ENCODE measurements at regions not wholly inside any gene's neighbourhood (a gene's known extent, or its start where the extent isn't known, plus 50 kb on each side); places are given as distances from the start of the nearest gene placed in this dataset.

DNA sequence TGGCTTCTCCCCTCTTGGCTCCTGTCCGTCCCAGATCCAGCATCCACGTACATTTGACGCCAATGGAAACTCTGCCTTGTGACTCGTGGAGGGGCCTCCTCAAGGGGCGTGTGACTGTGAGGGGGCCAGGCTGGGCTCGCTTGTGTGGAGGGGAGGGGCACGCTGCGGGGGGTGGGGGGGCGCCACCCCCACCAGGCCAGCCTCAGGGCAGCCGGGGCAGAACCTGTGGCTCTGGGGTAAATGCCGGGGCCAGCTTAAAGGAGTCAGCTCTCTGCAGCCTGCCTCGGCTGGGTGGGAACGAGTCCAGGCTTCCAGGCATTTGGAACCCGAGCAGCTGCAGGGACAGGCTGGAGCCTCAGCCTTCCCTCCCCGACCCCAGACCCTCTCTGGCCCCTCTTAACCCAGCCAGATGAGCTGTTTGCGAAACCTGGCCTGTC, 94.1 kb downstream of the SIK1 start:
- no peak for DNase-seq

DNA sequence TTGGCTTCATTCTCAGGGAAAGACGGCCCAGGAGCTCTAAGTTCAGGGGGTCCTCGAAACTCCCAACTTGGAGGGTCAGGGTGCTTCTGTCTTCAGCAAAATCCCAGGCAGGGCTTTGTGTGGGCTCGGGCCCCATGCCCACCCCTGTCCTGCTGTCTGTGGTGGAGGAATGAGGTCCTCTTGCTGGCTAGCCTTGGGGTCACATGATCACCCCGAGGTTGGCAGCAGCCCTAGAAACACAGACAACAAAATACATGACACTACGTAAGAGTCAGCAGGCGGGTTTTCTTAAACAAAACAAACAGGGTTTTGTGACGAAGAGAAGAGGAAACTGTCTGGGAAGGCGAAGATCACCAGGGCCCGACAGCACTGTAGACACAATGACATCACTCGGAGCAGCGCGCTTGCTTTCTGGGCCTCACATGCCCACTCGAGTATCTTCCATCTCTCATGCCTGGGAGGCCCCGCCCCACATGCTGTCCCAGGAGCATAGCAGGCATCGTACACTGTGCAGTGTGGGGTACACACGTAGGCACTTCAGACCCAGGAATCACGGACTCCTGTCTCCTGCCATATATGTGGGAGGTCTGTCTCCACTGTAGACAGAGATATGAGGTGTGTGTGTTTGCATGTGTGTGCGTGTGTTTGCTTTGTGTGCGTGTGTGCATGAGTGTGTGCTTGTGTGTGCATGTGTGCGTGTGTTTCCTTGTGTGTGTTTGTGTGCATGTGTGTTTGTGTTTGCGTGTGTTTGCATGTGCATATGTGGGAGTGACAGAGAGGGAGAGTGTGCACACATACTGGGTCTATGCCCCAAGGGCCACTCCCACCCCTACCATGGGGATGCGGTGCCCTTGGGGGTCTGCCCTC, 94.7 kb downstream of the SIK1 start:
- DNase-seq: no peak

- no peak for DNase-seq
These were observed 95.6 kb downstream of the SIK1 start for GRCh38 chr21:43331111-43331961.

GRCh38 chr21:43330306-43330881, 96.5 kb downstream of the SIK1 start:
- no peak for DNase-seq

DNA sequence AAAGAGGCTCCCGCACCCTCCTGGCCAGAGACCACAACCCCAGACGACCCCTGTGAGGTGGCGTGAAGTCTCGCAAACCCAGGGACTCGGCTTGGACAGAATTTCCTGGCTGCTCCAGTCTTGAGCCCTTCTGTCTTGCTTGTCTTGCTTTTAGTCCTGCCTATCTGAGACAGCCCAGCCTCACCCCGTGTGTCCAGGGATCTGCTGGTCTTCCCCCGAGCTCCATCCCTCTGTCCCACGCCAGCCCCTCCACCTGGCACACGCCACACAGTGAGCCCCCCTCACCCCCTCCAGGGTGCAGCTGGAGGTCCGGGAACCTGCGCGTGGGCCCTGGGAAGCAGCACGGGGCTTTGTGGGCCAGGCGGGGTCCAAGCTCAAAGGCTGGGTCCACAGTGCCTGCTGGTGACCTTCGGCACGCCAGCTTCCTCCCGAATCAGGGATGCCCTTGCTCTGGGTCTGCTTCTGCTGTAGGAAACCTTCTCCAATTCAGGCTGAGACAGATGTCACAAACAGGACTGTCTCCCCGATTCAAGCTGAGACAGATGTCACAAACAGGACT, 97.1 kb downstream of the SIK1 start:
- no peak for DNase-seq

DNA sequence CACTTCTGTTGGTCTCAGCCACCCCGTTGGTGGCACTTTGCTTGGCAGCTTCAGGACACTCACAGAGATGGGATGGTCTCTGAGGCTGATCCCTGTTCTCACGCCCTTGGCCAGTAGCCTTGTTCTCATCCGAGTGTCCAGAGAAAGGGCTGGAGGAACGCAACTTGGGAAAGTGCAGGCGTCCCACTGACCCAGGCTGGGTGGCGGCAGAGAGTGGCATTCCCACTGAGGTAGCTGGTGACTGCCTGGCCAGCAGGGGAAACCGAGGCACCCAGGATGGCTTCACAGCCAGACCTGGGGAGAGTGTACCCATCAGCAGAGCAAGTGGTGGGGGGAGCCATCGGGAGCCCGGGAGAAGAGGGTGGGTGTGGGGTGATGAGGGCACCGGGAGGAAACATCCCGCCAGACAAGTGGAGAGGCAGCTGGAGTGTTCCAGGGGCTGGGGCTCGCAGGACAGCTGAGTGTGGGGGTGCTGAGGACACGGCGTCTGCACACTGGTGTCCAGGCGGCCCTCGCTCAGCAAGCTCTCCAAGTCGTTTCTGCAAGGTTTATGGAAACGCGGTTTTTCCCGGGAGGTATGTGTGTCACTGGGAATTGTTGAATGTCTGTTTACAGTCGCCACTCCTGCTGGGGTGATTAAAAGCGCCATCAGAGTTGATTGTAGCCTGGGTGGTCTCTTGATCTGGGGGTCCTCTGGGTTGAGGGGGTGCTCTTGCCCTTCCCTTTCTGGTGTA, 97.8 kb downstream of the SIK1 start:
- DNase-seq: no peak

DNA sequence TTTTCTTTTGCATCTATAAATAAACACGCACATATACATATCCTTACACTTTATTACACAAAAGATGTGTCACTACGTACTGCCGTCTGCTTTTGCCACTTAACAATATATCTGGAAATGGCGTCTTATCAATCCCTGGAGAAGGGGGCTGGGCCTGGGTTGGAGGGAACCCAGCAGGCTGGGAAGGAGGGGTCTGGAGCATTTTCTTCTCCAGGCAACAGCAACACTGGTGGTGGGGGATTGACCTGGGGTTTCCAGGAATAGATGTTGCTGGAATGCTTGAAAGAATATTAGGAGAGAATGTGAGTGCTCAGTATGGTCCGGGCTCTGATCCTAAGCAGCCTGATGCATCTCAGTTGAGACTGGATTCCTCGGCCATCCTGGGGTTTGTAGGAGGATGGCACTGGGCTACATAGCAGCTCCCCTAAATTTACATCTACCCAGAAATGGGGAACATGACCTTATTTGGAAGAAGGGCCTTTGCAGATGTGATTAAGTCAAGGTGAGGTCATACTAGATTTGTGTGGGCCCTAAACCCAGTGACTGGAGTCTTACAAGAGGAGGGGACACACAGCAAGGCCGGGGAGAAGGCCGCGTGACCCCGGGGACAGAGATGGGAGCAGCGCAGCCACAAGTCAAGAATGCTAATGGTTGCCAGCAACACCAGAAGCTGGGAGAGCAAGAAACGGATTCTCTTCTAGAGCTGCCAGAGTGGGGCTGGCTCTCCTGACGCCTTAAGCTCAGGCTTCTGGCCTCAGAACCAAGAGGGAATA, 98.6 kb downstream of the SIK1 start:
- no peak for DNase-seq

DNA sequence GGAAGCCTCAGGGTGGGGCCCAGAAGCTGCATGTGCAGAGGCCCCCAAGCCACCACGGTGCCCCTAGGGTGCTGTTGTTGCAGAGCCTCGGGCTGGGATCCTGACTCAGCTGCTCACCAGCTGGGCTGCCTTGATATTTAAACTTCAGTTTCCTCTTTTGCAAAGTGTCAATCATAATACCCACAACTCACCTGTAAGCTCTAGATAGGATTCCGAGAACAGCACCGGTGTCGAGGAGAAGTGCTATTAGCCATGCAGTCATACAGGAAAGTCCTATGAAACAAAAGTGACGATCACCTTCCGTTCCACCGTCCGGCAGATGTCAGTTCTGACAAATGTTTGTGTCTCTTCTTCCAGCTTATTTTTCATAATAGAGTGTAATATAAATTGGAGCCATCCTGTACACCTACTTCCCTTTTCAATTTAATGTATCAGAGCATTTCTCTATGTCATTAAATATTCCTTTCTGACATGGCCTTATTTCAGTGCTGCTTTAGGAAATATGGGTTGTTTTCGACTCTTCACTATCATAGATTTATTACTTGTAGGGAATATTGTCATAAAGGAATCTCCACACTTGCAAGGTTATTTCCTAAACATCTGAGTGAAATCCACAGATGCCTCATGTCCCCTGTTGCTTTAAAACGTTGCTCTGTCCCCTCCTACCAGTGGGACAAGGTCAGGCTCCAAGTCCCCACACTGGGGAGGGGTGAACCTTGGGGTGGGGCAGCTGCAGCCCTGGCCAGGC, 100.8 kb downstream of the SIK1 start:
- no peak for DNase-seq

GRCh38 chr21:43325036-43325435, 101.9 kb downstream of the SIK1 start:
- no peak for DNase-seq

DNA sequence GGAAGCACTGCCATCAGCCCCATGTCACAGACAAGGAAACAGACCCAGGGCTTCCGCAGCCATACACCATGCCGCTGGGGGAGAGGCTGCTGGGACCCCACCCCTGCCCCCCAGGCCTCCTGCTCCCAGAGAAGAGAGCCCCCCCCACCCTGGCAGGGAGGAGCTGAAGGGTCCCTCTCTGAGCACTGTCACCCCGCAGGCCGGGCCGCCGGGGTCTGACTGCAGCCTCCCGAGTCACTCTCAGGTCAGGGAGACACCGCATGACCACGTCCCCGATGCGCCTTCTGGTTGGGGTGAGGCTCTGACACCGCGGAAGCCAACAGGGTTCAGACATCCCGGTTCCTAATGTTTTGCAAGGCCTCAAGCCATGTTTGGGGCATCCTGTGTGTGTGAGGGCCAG, 102.3 kb downstream of the SIK1 start:
- no peak for DNase-seq

- no peak for DNase-seq
These were observed 103.5 kb downstream of the SIK1 start for GRCh38 chr21:43323244-43324005.

DNA sequence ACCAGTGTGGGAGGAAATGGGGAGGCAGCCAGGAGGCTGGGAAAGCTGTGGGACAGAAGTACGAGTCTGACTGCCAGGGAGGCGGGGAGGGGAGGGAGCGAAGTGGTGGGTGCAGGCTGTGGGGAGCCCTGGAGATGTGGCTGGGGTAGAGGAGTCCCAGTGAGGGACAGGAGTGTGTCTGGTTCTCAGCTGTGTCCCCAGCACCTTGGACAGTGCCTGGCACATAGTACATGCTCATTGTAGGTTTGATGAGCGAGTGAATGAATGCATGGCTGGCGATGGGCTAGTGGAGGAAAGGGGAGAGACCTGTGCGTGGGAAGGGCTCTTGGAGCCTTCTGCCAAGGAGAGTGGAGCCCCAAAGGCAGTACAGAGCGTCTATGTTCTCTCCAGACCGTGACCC, 104.1 kb downstream of the SIK1 start:
- no peak for DNase-seq

DNA sequence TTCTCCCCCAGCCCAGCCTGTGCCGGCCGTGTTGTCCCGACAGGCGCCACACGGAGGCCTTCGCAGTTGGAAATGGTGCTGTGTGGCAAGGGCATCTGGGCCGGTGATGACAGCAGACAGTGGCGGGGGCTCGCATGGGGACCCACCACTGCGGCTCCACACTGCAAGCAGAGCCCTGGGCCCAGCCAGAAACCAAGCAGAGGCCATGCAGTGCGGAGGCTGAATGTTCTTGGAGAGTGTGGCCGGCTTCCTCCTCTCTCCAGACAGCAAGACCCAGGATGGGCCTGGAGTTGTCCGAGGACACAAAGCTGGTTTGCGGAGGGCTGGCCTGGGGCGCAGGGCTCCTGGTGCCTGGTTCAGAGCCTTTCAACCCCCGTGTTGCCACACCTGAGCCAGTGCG, 104.6 kb downstream of the SIK1 start:
- DNase-seq: no peak

- no peak for DNase-seq
These were observed 105.3 kb downstream of the SIK1 start for GRCh38 chr21:43321611-43322010.

DNA sequence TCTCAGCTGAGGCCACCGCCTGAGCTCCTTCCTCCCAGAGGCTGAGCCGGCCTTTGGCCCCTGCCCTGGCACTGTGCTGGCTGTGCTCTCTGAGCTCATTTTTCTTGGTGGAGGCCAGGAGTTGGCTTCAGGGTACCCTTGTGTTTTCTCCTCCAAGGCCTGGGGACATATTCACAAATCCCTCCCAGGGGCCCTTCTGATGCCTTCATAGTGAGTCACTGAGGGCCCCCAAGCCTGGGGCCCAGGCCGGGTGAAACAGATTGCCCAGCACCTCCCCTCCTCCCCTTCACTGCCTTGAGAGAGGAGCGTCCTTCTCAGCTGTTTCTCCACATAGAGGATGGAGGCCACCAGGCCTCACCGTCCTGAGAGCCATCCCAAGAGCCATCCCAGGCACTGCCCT, 105.8 kb downstream of the SIK1 start:
- no peak for DNase-seq

DNA sequence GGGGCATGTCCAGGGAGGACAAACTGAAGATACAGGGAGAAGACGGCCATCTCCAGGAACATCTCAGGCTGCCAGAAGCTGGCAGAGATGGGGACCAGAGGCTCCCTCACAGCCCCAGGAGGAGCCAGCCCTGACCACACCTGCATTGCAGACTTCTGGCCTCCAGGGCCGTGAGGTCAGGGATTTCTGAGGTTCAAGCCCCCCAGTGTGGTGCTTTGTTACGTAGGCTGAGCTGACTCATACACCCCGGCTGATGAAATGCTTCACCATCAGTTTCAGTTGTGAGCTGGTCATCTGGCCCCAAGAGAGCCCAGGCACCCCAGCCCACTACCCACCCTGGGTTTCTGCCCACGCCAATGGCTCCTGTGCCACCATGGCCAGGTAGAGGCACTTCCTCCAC, 106.4 kb downstream of the SIK1 start:
- no peak for DNase-seq

GRCh38 chr21:43318841-43319781, 107.8 kb downstream of the SIK1 start:
- no peak for DNase-seq

DNA sequence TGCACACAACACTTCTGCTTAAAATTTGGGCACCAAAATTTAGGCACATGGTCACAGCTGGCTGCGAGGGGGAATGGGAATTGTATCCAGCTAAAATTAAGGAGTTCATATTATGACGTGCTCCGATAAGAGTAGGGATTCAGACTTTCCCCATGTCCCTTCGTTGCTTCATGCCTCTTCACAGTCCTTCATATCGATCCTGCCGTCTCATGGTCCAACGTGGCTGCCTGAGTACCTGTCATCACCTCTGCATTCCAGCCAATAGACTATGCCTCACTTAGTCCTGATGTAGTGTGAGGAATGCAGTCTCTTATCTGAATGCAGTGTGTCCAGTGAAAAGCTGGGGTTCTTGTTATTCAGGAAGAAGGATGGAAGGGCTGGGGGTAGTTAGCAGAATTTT, 108.6 kb downstream of the SIK1 start:
- DNase-seq: no peak

- no peak for DNase-seq
These were observed 109.0 kb downstream of the SIK1 start for GRCh38 chr21:43317959-43318358.

All from right kidney (tissue), 1 donor.